ENCODE measurements at regions not wholly inside any gene's neighbourhood (a gene's known extent, or its start where the extent isn't known, plus 50 kb on each side); places are given as distances from the start of the nearest gene placed in this dataset.

- no peak for DNase-seq
Observed at GRCh38 chr18:73843455-73843854, 304.2 kb downstream of the FBXO15 start.

- DNase-seq, result peak; percentile 41
Observed at GRCh38 chr18:73842795-73843394, 304.7 kb downstream of the FBXO15 start.

GRCh38 chr18:73841661-73842060, 306.0 kb downstream of the FBXO15 start:
- DNase-seq, result no peak

GRCh38 chr18:73840319-73840945, 307.2 kb downstream of the FBXO15 start:
- no peak for DNase-seq

- no peak for DNase-seq
Observed at GRCh38 chr18:73839441-73839840, 308.2 kb downstream of the FBXO15 start.

GRCh38 chr18:73838107-73838506, 309.5 kb downstream of the FBXO15 start:
- DNase-seq, result peak; percentile 10

GRCh38 chr18:73835656-73836364, 311.8 kb downstream of the FBXO15 start:
- no peak for DNase-seq

GRCh38 chr18:73835039-73835438, 312.6 kb downstream of the FBXO15 start:
- DNase-seq, result no peak

GRCh38 chr18:73831688-73832087, 315.9 kb downstream of the FBXO15 start:
- DNase-seq, result no peak

GRCh38 chr18:73829146-73829545, 318.5 kb downstream of the FBXO15 start:
- no peak for DNase-seq

GRCh38 chr18:73827801-73828200, 319.8 kb downstream of the FBXO15 start:
- no peak for DNase-seq

- peak; percentile 40 for DNase-seq
Observed at GRCh38 chr18:73826098-73826497, 321.5 kb downstream of the FBXO15 start.

GRCh38 chr18:73824671-73825070, 323.0 kb downstream of the FBXO15 start:
- DNase-seq, result peak; percentile 62

- DNase-seq, result no peak
Observed at GRCh38 chr18:73812423-73812822, 335.2 kb downstream of the FBXO15 start.

GRCh38 chr18:73807551-73808192, 340.0 kb downstream of the FBXO15 start:
- no peak for DNase-seq

- DNase-seq, result no peak
Observed at GRCh38 chr18:73805991-73806390, 341.6 kb downstream of the FBXO15 start.

GRCh38 chr18:73797419-73797818, 350.2 kb downstream of the FBXO15 start:
- no peak for DNase-seq

- DNase-seq, result peak; percentile 53
Observed at GRCh38 chr18:73793386-73793785, 354.2 kb downstream of the FBXO15 start.

GRCh38 chr18:73791081-73791480, 356.6 kb downstream of the FBXO15 start:
- DNase-seq, result peak; percentile 79

- no peak for DNase-seq
Observed at GRCh38 chr18:73790587-73790986, 357.0 kb downstream of the FBXO15 start.

- no peak for DNase-seq
Observed at GRCh38 chr18:73787316-73787715, 360.3 kb downstream of the FBXO15 start.

GRCh38 chr18:73785300-73785699, 362.3 kb downstream of the FBXO15 start:
- DNase-seq, result peak; percentile 55

- no peak for DNase-seq
Observed at GRCh38 chr18:73784853-73785252, 362.8 kb downstream of the FBXO15 start.

GRCh38 chr18:73782405-73782804, 365.2 kb downstream of the FBXO15 start:
- DNase-seq, result no peak

Measured in fibroblast of upper back skin (primary cell).